ENCODE measurements at regions not wholly inside any gene's neighbourhood (a gene's known extent, or its start where the extent isn't known, plus 50 kb on each side); places are given as distances from the start of the nearest gene placed in this dataset.
A peak's percentile ranks its signal among the peaks of the same experiment; 100 is the strongest.
"Not testable (repeated sequence)": the region's sequence is repeated elsewhere in the genome, so short reads cannot be mapped to it uniquely, and the experiment has no call there.

- not testable (repeated sequence) for H3K4me1 ChIP-seq (ENCODE audit: control insufficient read depth, insufficient read depth, low read length); DNase-seq (ENCODE audit: low read depth); H3K9ac ChIP-seq (ENCODE audit: low read length); H3K36me3 ChIP-seq (ENCODE audit: control insufficient read depth, insufficient read depth, low read length, severe bottlenecking); H3K4me3 ChIP-seq (ENCODE audit: low read length); H3K27me3 ChIP-seq (replicated peaks; ENCODE audit: control insufficient read depth, insufficient read depth, low read length)
- H3K9me3 ChIP-seq (ENCODE audit: control insufficient read depth, low read length) = peaks cover 11% of the 10 kb centered on the region
These were observed 109.4 kb upstream of the SGIP1 start for GRCh38 chr1:66424530-66424929.

GRCh38 chr1:66426239-66426853 lies 107.6 kb upstream of the SGIP1 start:
- Histone ChIP-seq H3K9me3 (ENCODE audit: control insufficient read depth, low read length) (peaks cover 26% of the 10 kb centered on the region), H3K4me1 (ENCODE audit: control insufficient read depth, insufficient read depth, low read length) (no peaks in the 10 kb centered on the region), H3K36me3 (ENCODE audit: control insufficient read depth, insufficient read depth, low read length, severe bottlenecking) (no peaks in the 10 kb centered on the region), H3K27me3 (replicated peaks; ENCODE audit: control insufficient read depth, insufficient read depth, low read length) (no peaks in the 10 kb centered on the region), H3K9ac (ENCODE audit: low read length) (no peak overlapping the region), H3K4me3 (ENCODE audit: low read length) (no peak overlapping the region)
- DNase-seq (ENCODE audit: low read depth) = no peak

- not testable (repeated sequence) for H3K36me3 ChIP-seq (ENCODE audit: control insufficient read depth, insufficient read depth, low read length, severe bottlenecking); H3K4me3 ChIP-seq (ENCODE audit: low read length); H3K9ac ChIP-seq (ENCODE audit: low read length); H3K27me3 ChIP-seq (replicated peaks; ENCODE audit: control insufficient read depth, insufficient read depth, low read length); H3K4me1 ChIP-seq (ENCODE audit: control insufficient read depth, insufficient read depth, low read length); DNase-seq (ENCODE audit: low read depth)
- H3K9me3 ChIP-seq (ENCODE audit: control insufficient read depth, low read length) = peaks cover 32% of the 10 kb centered on the region
These were observed 103.1 kb upstream of the SGIP1 start for GRCh38 chr1:66430815-66431214.

GRCh38 chr1:66431999-66432398 lies 102.0 kb upstream of the SGIP1 start:
- DNase-seq (ENCODE audit: low read depth) = no peak
- Histone ChIP-seq H3K9me3 (ENCODE audit: control insufficient read depth, low read length) (peaks cover 32% of the 10 kb centered on the region), H3K4me3 (ENCODE audit: low read length) (no peak overlapping the region), H3K4me1 (ENCODE audit: control insufficient read depth, insufficient read depth, low read length) (peaks cover 6% of the 10 kb centered on the region), H3K9ac (ENCODE audit: low read length) (no peak overlapping the region), H3K27me3 (replicated peaks; ENCODE audit: control insufficient read depth, insufficient read depth, low read length) (peaks cover 4% of the 10 kb centered on the region), H3K36me3 (ENCODE audit: control insufficient read depth, insufficient read depth, low read length, severe bottlenecking) (no peaks in the 10 kb centered on the region)

GRCh38 chr1:66433611-66434010 lies 100.3 kb upstream of the SGIP1 start:
- Histone ChIP-seq H3K4me1 (ENCODE audit: control insufficient read depth, insufficient read depth, low read length) (peaks cover 6% of the 10 kb centered on the region), H3K27me3 (replicated peaks; ENCODE audit: control insufficient read depth, insufficient read depth, low read length) (peaks cover 4% of the 10 kb centered on the region), H3K36me3 (ENCODE audit: control insufficient read depth, insufficient read depth, low read length, severe bottlenecking) (no peaks in the 10 kb centered on the region), H3K4me3 (ENCODE audit: low read length) (no peak overlapping the region), H3K9ac (ENCODE audit: low read length) (no peak overlapping the region), H3K9me3 (ENCODE audit: control insufficient read depth, low read length) (peaks cover 22% of the 10 kb centered on the region)
- no peak for DNase-seq (ENCODE audit: low read depth)

- H3K9ac ChIP-seq (ENCODE audit: low read length) = no peak overlapping the region
- H3K4me3 ChIP-seq (ENCODE audit: low read length) = no peak overlapping the region
- H3K9me3 ChIP-seq (ENCODE audit: control insufficient read depth, low read length) = peaks cover 22% of the 10 kb centered on the region
- peaks cover 8% of the 10 kb centered on the region for H3K4me1 ChIP-seq (ENCODE audit: control insufficient read depth, insufficient read depth, low read length)
- peaks cover 4% of the 10 kb centered on the region for H3K27me3 ChIP-seq (replicated peaks; ENCODE audit: control insufficient read depth, insufficient read depth, low read length)
- H3K36me3 ChIP-seq (ENCODE audit: control insufficient read depth, insufficient read depth, low read length, severe bottlenecking) = no peaks in the 10 kb centered on the region
- peak; percentile 70 for DNase-seq (ENCODE audit: low read depth)
These were observed 99.9 kb upstream of the SGIP1 start for GRCh38 chr1:66434096-66434495.

GRCh38 chr1:66435541-66435940 lies 98.4 kb upstream of the SGIP1 start:
- peaks cover 14% of the 10 kb centered on the region for H3K9me3 ChIP-seq (ENCODE audit: control insufficient read depth, low read length)
- H3K36me3 ChIP-seq (ENCODE audit: control insufficient read depth, insufficient read depth, low read length, severe bottlenecking) = no peaks in the 10 kb centered on the region
- no peak overlapping the region for H3K9ac ChIP-seq (ENCODE audit: low read length)
- H3K4me1 ChIP-seq (ENCODE audit: control insufficient read depth, insufficient read depth, low read length) = peaks cover 8% of the 10 kb centered on the region
- no peak for DNase-seq (ENCODE audit: low read depth)
- no peak overlapping the region for H3K4me3 ChIP-seq (ENCODE audit: low read length)
- H3K27me3 ChIP-seq (replicated peaks; ENCODE audit: control insufficient read depth, insufficient read depth, low read length) = peaks cover 4% of the 10 kb centered on the region

GRCh38 chr1:66436378-66437135 lies 97.4 kb upstream of the SGIP1 start:
- H3K4me3 ChIP-seq (ENCODE audit: low read length) = no peak overlapping the region
- no peak overlapping the region for H3K9ac ChIP-seq (ENCODE audit: low read length)
- peaks cover 3% of the 10 kb centered on the region for H3K27me3 ChIP-seq (replicated peaks; ENCODE audit: control insufficient read depth, insufficient read depth, low read length)
- H3K9me3 ChIP-seq (ENCODE audit: control insufficient read depth, low read length) = peaks cover 4% of the 10 kb centered on the region
- H3K4me1 ChIP-seq (ENCODE audit: control insufficient read depth, insufficient read depth, low read length) = peaks cover 8% of the 10 kb centered on the region
- DNase-seq (ENCODE audit: low read depth) = peak; percentile 76
- H3K36me3 ChIP-seq (ENCODE audit: control insufficient read depth, insufficient read depth, low read length, severe bottlenecking) = no peaks in the 10 kb centered on the region

- no peaks in the 10 kb centered on the region for H3K36me3 ChIP-seq (ENCODE audit: control insufficient read depth, insufficient read depth, low read length, severe bottlenecking)
- peaks cover 8% of the 10 kb centered on the region for H3K4me1 ChIP-seq (ENCODE audit: control insufficient read depth, insufficient read depth, low read length)
- DNase-seq (ENCODE audit: low read depth) = no peak
- H3K4me3 ChIP-seq (ENCODE audit: low read length) = no peak overlapping the region
- H3K9ac ChIP-seq (ENCODE audit: low read length) = no peak overlapping the region
- H3K9me3 ChIP-seq (ENCODE audit: control insufficient read depth, low read length) = peaks cover under 1% of the 10 kb centered on the region
- no peaks in the 10 kb centered on the region for H3K27me3 ChIP-seq (replicated peaks; ENCODE audit: control insufficient read depth, insufficient read depth, low read length)
These were observed 96.9 kb upstream of the SGIP1 start for GRCh38 chr1:66437136-66437401.

GRCh38 chr1:66438062-66438461 lies 95.9 kb upstream of the SGIP1 start:
- Histone ChIP-seq H3K27me3 (replicated peaks; ENCODE audit: control insufficient read depth, insufficient read depth, low read length) (no peaks in the 10 kb centered on the region), H3K9ac (ENCODE audit: low read length) (no peak overlapping the region), H3K9me3 (ENCODE audit: control insufficient read depth, low read length) (no peaks in the 10 kb centered on the region), H3K36me3 (ENCODE audit: control insufficient read depth, insufficient read depth, low read length, severe bottlenecking) (no peaks in the 10 kb centered on the region), H3K4me3 (ENCODE audit: low read length) (no peak overlapping the region), H3K4me1 (ENCODE audit: control insufficient read depth, insufficient read depth, low read length) (peaks cover 8% of the 10 kb centered on the region)
- no peak for DNase-seq (ENCODE audit: low read depth)

- no peaks in the 10 kb centered on the region for H3K36me3 ChIP-seq (ENCODE audit: control insufficient read depth, insufficient read depth, low read length, severe bottlenecking)
- DNase-seq (ENCODE audit: low read depth) = no peak
- H3K27me3 ChIP-seq (replicated peaks; ENCODE audit: control insufficient read depth, insufficient read depth, low read length) = no peaks in the 10 kb centered on the region
- no peak overlapping the region for H3K4me3 ChIP-seq (ENCODE audit: low read length)
- H3K4me1 ChIP-seq (ENCODE audit: control insufficient read depth, insufficient read depth, low read length) = peaks cover 8% of the 10 kb centered on the region
- H3K9me3 ChIP-seq (ENCODE audit: control insufficient read depth, low read length) = no peaks in the 10 kb centered on the region
- no peak overlapping the region for H3K9ac ChIP-seq (ENCODE audit: low read length)
These were observed 95.5 kb upstream of the SGIP1 start for GRCh38 chr1:66438501-66438900.
